Skin epidermis (tissue), 12 donors: ENCODE measurements at regions not wholly inside any gene's neighbourhood (a gene's known extent, or its start where the extent isn't known, plus 50 kb on each side); places are given as distances from the start of the nearest gene placed in this dataset.
"Not testable (repeated sequence)": the region's sequence is repeated elsewhere in the genome, so short reads cannot be mapped to it uniquely, and the experiment has no call there.

ENCODE experiments used
- H3K27ac ChIP-seq, 21 experiments: fragments of 200-600 bp; sonication (generic) in 11 of 21; one replicate each; pipeline ENCODE4 v1.5.0; 2020; ENCODE audit warnings: mild to moderate bottlenecking in 3 of 21, inconsistent platforms in 2 of 21, moderate library complexity in 2 of 21
- H3K4me3 ChIP-seq, 7 experiments: fragments of 200-600 bp; sonication (generic) in 2 of 7; one replicate each; pipeline ENCODE4 v1.5.0; 2020; ENCODE audit warnings: inconsistent platforms in 2 of 7, mild to moderate bottlenecking in 2 of 7, moderate library complexity in 1 of 7

DNA sequence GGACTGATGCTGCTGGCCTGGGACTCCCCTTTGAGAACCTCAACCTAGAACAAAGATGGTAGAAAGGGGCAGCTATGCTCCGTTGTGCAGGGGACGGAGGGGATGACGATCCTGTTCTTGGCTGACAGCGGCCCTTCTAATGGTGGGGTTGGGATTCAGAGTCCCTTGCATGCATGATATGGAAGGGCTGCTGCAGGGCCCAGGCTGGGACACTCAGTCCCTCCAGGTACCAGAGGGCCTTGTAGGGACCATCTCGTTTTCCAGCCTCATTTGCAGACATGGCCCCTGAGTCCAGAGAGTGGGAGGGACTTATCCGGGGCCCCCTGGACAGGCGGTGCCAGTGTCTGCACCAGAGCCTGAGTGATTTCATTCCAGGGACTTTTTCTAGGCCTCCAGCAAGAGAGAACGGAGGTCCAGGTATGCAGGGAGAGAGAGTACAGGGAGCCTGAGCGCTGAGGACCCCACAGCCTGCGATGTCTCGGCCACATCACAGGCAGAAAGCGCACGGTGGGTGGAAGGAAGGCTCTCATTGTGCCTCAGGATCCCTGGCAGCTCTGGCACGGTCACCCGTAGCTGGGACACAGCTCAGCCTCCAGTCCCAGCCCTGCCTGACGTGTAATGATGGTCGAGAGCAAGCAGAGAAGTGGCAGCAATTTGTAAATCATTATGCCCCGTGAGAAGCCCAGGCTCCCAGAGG lies 860.8 kb downstream of the TBC1D22A start:
- Histone ChIP-seq H3K4me3 (no peak overlapping the region), H3K27ac (no peak overlapping the region)

DNA sequence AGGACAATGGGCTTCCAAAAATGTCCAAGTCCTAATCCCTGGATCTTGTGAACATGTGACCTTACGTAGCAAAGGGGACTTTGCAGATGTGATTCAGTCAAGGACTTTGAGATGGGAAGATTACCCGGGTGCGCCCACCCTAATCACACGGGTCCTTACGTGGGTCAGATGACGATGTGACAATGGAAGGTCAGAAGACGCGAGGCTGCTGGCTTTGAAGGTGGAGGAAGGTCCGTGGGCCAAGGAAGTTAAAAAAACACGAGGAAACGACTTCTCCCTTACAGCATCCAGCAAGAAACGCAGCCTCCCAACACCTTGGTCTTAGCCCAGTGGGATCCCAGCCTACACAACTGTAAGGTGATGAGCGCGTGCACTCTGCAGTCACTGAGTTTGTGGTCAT lies 860.1 kb downstream of the TBC1D22A start:
- H3K4me3 ChIP-seq = no peak overlapping the region
- H3K27ac ChIP-seq = no peak overlapping the region

GRCh38 chr22:47621253-47621652 lies 858.8 kb downstream of the TBC1D22A start:
- Histone ChIP-seq H3K4me3 (no peak overlapping the region), H3K27ac (no peak overlapping the region)

GRCh38 chr22:47620391-47620790 lies 857.9 kb downstream of the TBC1D22A start:
- Histone ChIP-seq H3K27ac (no peak overlapping the region), H3K4me3 (no peak overlapping the region)

DNA sequence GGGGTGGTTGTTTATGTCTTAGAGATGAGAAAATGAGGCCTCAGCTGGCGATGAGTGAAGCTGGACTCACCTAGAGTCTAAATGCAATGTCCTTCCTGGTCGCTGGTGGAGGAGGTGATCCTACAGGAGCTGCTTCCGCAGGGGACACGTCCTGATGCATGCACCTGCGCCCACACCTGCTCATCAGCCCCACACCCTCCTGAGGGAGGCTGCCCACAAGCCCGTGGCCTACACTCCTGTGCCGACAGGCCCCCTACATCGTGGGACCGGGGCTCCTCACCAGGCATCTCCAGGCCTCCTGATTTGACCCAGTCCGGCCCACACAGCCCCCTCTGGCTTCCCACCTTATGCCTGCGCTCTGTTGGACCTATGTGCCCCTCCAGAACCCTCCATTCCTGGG lies 857.2 kb downstream of the TBC1D22A start:
- H3K4me3 ChIP-seq = no peak overlapping the region
- no peak overlapping the region for H3K27ac ChIP-seq

- no peak overlapping the region for H3K4me3 ChIP-seq
- H3K27ac ChIP-seq = no peak overlapping the region
Observed at GRCh38 chr22:47618180-47619010, 855.9 kb downstream of the TBC1D22A start.

GRCh38 chr22:47617186-47617585 lies 854.7 kb downstream of the TBC1D22A start:
- H3K4me3 ChIP-seq = no peak overlapping the region
- no peak overlapping the region for H3K27ac ChIP-seq

GRCh38 chr22:47616396-47617020 lies 854.1 kb downstream of the TBC1D22A start:
- no peak overlapping the region for H3K4me3 ChIP-seq
- no peak overlapping the region for H3K27ac ChIP-seq

GRCh38 chr22:47615051-47615450 lies 852.6 kb downstream of the TBC1D22A start:
- no peak overlapping the region for H3K27ac ChIP-seq
- H3K4me3 ChIP-seq = no peak overlapping the region

DNA sequence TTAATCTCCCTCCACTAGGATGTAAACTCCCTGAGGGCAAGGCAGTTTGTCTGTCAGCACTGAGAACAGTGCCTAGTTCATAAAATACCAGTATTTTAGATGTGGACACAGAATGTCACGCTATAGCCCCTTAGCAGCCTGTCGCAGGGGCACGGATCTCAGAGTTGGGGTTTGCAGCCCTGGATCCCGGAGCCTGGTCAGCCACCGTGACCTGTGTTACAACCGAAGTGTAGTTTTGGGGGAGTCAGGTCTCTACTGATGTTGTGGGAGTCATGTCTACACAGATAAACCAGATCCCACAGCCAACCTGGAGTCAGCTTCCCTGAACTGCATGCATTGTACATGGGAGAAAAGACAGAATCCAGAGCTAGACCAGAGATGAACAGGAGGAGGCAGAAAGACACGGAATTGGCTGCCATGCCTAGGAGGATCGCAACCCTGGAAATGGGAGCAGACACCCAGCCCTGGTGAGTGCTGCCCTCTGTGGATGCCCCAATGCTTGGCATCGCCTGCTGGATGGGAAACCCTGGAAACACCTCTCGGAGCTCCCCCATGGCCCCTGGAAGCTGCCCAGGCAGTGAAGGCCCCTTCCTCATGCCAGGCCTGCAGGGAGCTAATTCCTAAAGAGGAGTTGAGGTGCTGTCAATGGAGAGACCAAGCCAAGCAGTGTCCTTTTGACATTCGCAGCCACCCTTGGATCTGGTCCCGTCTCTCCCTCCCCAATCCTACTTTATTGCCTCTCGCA lies 851.3 kb downstream of the TBC1D22A start:
- H3K27ac ChIP-seq = no peak overlapping the region
- H3K4me3 ChIP-seq = no peak overlapping the region

DNA sequence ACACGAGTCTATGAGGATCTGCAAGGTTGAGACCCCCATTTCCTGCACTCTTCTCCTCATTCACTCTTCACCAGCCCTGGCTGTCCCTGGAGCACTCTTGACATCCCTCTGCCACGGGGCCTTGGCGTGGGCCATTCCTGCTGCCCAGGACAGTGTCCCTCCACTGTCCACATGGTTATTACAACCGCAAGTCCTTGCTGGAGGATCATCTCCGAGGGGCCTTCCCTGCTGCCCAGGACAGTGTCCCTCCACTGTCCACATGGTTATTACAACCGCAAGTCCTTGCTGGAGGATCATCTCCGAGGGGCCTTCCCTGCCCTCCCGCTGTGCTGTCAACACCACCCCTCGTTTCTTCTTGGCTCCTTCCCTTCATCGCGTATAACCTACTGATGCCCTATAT lies 850.7 kb downstream of the TBC1D22A start:
- H3K27ac ChIP-seq, H3K4me3 ChIP-seq: not testable (repeated sequence)

DNA sequence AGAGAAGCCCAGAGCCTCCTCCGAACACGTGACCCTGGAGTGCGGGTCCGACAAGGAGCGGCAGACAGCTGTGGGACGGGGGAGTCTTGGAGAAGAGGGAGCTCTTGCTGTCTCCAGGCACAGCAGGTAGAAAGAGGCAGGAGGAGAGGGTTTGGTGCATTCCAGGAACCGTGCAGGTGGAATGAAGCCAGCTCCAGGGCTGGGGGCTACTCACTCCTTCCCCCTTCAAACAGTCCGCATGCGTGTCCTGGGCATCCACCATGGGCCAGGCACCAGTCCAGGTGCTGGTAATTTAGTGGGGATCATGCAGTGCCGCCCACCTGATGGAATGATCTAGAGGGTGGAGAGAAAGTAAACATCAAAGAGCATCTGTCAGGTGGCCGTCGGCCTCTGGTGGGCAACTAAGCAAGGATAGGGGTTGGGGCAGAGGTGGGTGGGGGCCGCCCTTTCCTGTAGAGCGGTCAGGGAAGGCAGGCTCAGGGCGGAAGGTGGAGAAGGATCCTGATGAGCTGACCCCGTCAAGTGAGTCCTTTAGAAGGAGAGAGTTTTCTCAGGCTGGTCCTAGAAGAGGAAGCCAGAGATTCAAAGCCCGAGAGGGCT lies 850.0 kb downstream of the TBC1D22A start:
- no peak overlapping the region for H3K27ac ChIP-seq
- no peak overlapping the region for H3K4me3 ChIP-seq

DNA sequence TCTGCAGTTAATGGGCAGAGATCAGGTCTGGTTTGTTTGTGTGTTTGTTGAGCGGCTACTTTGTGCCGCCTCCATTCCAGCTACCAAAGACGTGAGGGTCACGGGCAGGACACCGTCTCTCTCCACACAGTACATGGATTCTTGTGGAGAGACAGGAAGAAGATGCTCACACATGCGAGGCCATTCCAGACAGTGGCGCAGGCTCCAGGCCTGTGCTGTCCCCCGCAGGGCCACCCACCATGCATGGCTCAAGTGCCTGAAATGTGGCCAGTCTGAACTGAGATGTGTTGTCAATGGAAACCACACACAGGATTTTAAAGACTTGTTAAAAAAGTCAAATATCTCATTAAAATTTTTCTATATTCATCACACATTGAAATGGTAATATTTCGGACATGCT lies 848.3 kb downstream of the TBC1D22A start:
- Histone ChIP-seq H3K27ac (no peak overlapping the region), H3K4me3 (no peak overlapping the region)

- H3K27ac ChIP-seq = no peak overlapping the region
Observed at GRCh38 chr22:47610281-47610680, 847.8 kb downstream of the TBC1D22A start.

GRCh38 chr22:47609653-47610052 lies 847.2 kb downstream of the TBC1D22A start:
- Histone ChIP-seq H3K4me3 (no peak overlapping the region), H3K27ac (no peak overlapping the region)

More at GRCh38 chr22:47610281-47610680, 847.8 kb downstream of the TBC1D22A start:
- H3K4me3 ChIP-seq = no peak overlapping the region

DNA sequence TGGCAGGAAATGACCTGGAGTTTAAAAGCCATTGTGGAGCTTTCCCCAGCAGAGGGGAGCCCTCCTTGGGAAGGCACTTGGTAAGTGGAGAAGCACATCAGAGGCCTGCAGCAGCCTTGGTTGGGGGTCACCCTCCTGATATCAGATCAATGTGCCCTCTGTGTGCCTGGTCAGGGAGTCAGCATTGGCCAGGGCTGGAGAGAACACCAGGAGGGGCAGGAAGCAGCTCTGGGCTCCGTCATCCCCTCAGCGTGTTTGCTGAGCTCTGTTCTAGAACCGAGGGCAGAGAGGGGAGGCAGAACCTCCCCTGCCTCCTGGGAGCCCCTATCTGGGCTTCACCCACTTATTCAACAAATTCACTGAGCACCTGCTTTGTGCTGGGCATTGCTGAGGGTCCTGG lies 846.0 kb downstream of the TBC1D22A start:
- no peak overlapping the region for H3K27ac ChIP-seq
- H3K4me3 ChIP-seq = no peak overlapping the region

DNA sequence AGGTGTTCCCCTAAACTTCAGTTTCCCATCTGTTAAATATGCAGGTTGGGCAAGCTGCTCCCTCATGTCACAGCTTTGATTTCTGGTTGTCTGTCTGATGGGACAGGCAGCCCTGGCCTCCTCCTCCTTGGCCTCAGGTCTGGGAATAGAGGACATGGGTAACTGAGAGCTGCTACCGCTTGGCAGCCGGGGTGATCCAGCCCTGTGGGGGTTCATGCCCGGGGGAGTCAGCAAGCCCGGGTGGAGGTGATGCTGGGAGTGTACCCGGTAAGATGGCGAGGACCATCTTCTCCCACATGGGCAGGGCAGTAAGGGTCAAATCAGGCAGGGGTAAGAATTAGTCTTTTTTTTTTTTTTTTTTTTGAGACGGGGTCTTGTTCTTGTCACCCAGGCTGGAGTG lies 845.0 kb downstream of the TBC1D22A start:
- Histone ChIP-seq H3K27ac (no peak overlapping the region), H3K4me3 (no peak overlapping the region)

GRCh38 chr22:47606426-47606825 lies 844.0 kb downstream of the TBC1D22A start:
- Histone ChIP-seq H3K4me3 (no peak overlapping the region), H3K27ac (no peak overlapping the region)

- Histone ChIP-seq H3K27ac (no peak overlapping the region), H3K4me3 (no peak overlapping the region)
Observed at GRCh38 chr22:47605886-47606285, 843.4 kb downstream of the TBC1D22A start.

- no peak overlapping the region for H3K4me3 ChIP-seq
Observed at GRCh38 chr22:47605441-47605840, 843.0 kb downstream of the TBC1D22A start.

More at GRCh38 chr22:47605441-47605840, 843.0 kb downstream of the TBC1D22A start:
- no peak overlapping the region for H3K27ac ChIP-seq
